Stimulated activated naive CD8-positive, alpha-beta T cell treated with anti-CD3 and anti-CD28 coated beads, Interleukin-15, Interleukin-2, amounts not matched to agents 100 U/mL and 50 U/mL, for 24 hours (primary cell): ENCODE measurements at regions not wholly inside any gene's neighbourhood (a gene's known extent, or its start where the extent isn't known, plus 50 kb on each side); places are given as distances from the start of the nearest gene placed in this dataset.
"Not testable (repeated sequence)": the region's sequence is repeated elsewhere in the genome, so short reads cannot be mapped to it uniquely, and the experiment has no call there.

Experiments used
- ATAC-seq: fragments of 150-1000 bp; cut with Tn5 transposase; one replicate; pipeline ENCODE4 v1.10.0; 2021
- DNase-seq: peaks from one replicate; pipeline ENCODE4 v3.0.0; 2021

DNA sequence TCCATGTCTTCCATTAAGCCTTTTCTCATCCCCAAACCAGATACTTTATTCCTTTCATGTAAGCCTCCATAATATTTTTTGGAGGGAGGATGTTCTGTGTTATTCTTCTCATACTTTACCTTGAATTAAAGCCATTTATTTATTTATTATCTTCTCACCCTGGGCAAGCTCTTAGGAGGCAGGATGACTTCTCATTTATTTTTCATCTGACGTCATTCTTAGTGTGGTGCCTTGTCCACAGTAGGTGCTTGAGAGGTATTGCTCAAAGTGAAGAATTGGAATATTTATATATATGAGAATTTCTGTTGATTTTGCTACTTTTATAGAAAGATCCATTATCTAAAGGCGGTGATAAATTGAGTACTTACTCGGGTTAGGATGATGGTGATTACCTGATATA, 458.3 kb upstream of the ACTBL2 start:
- ATAC-seq (no peak), DNase-seq (no peak)

DNA sequence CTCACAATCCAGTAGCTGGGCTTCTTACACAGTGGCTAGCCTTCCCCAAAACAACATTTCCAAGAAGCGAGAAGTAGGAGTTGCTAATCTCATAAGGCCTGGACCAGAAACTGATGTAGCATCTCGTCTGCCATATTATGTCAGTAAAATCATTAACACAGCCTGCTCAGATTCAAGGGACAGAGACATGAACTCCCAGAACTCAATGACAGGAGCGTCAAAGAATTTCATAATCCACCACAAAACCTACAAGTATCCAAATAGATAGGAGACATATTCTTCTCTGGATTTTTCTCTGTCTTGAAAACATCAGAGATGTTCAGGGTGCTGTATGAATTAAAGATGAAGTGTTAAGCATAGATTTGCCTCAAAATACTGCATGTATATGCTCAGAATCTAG, 457.6 kb upstream of the ACTBL2 start:
- ATAC-seq, result no peak
- DNase-seq, result no peak

DNA sequence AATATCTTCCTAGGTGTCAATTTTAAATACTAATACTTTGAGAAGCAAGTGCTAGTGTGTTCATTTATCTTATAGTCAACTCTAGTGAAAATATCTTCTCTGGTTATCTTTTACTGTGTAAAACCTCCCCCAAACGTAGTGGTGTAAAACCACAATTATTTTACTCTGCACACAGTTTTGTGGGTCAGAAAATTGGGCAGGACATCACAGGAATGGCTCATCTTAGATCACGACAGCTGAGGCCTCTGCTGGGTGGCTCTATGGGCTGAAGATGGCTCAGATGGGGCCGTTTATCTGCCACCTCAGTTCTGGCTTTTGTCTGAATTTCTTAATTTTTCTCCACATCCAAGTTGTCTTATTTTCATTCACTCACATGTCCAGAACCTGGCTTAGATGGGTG, 457.2 kb upstream of the ACTBL2 start:
- DNase-seq (no peak), ATAC-seq (no peak)

DNA sequence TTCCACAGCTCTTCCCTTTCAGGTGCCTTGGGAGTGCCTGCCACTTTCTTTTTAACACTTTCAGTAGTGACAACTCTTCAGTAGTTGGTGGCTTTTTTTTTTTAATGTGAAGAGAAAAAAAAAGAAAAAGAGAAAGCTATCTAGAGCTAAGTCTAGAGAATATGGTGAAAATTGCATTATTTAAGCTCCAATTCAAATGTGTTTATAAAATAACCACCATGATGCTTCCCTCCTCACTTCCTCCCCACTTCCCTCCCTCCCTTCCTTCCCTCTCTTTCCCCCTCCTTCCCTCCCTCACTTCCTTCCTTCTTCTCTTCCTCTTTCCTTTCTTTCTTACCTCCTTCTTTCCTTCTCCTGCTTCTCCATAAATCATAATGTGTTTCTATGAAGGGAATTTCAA, 456.7 kb upstream of the ACTBL2 start:
- no peak for DNase-seq
- ATAC-seq, result no peak

DNA sequence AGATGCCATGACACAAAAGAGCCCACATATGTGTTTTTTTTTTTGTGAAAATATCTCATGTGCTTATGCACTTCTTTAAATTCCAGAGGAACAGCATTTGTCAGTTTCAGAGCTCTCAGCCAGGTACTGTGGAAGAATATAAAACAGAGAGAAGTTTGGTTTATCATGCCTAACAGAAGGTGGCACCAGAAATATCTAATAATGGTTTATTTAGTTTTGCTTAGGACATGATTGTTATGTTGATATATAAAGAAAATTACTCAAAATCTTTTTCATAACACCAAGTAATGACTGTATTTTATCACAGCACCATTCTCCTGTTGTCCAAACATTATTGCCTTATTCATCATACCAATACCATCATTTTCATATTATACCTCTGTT, 455.6 kb upstream of the ACTBL2 start:
- ATAC-seq, result no peak
- DNase-seq, result no peak

DNA sequence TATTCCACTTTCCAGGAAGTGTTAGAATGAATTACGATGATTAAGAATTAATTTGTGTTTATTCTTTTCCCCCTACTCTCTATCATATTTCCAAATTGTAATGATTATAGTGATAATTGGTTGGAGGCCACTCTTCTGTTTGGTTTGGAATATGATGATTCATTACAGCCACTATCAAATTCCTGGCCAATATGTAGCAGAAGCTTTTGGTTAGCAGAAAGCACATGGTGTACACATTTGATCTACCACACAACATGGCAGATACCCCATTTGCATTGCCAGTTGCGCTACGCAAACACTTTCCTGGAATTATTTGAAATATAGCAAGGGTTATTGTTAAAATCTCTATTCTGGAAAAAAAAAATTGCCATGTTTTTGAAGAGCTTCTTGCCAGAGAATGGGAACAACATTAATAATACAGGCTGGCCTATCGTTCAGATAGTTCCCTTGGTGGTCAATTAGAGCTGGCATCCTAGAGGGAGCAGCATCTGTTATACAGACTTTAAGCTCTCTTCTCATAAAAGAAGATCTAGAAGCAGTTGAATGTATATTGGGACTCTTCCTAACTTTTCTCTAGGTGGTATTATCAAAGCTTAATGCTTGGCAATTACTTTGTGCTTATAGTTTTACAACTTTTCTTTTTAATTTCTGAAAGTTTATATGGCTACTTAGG, 455.0 kb upstream of the ACTBL2 start:
- DNase-seq (no peak), ATAC-seq (no peak)

DNA sequence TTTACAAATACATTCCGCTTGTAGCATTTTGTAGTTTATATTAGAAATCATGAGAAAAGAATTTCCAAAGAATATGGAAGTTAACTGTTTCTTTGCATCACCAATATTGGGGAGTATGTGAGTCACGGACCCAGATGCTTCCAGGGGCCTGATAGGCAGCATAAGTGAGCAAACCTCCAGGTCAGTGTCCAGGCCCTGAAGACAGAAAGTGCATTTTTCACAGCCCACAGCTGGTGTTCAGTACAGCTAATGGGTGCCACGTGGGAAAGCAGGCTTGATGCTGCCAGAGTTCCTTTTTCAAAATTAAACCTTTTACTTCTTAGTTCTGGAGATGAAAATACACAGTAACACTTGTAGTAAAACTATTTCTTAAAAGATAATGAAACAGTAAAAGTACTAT, 454.4 kb upstream of the ACTBL2 start:
- ATAC-seq, result no peak
- DNase-seq, result no peak

DNA sequence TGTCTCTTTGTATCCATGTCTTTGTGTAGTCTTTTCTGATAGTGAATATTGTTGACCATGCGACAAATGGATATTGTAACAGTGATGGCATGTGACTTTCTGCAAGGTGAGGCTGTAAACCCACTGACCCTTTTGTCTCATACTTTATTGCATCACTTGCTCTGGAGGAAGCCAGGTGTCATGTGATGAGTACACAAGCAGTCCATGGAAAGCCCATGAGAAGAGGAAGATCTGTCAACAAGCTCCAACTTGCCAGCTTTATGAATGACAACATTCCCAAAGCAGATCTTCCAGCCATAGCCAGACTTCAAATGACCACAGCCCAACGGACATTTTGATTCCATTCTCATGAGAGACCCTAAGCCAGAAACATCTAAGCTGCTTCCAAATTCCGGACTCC, 450.1 kb upstream of the ACTBL2 start:
- ATAC-seq, result no peak
- DNase-seq, result no peak

DNA sequence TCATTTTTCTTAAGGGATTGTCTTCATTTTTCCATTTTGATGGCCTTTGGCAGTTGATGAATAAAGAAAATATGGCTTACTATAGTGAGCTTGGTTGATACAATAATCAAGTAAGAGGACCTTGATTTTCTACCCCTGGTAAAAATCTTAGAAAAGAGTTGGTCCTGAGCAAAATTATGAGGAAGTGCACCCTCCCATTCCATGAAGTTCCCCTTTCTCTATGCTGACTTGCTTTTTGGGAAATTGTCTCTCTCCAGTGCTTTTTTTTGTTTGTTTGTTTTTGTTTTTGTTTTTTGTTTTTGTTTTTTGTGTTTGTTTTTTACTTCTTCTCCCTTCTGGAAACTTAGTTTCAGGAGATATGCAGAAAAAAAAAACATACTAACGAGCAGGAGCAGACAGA, 449.2 kb upstream of the ACTBL2 start:
- no peak for DNase-seq
- ATAC-seq, result no peak

DNA sequence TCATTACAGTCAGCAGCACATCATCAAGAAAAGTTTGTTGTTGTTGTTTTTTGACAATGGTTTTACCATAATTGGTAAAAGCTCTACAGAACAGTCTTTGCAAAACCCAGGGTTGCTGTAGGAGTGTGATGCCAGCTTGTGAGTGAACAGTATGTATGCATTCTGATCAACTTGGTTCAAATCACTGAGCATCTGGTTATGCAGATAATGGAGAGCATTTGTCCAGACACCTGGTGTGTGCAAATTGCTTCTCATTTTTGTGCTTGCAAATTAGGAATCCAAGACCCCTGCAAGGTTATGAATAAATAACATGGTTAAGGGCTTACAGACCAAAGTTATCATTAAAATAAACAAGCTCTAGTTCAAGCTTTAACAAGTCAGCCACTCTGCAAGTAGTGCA, 448.7 kb upstream of the ACTBL2 start:
- no peak for DNase-seq
- ATAC-seq, result no peak

DNA sequence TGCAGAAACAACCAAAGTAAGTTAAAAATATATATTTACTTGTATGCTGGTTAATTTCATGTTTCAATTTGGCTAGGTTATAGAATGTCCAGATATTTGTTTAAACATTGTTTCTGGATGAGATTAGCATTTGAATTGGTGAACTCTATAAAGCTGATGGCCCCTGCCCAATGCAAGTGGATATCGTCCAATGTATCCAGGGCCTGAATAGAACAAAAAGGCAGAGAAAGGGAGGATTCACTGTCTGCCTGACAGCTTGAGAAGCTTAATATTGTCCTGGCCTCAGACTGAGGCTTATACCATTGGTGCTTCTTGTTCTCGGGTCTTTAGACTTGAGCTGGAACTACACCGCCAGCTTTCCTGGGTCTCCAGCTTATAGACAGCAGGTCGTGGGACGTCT, 446.7 kb upstream of the ACTBL2 start:
- no peak for ATAC-seq

DNA sequence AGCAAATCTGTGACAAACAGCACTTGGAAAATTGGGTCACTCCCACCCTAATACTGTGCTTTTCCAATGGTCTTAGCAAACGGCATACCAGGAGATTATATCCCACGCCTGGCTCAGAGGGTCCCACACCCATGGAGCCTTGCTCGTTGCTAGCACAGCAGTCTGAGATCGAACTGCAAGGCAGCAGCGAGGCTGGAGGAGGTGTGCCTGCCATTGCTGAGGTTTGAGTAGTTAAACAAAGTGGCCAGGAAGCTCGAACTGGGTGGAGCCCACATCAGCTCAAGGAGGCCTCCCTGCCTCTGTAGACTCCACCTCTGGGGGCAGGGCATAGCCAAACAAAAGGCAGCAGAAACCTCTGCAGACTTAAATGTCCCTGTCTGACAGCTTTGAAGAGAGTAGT, 440.5 kb upstream of the ACTBL2 start:
- DNase-seq, ATAC-seq: not testable (repeated sequence)

More for the DNA sequence above, 446.7 kb upstream of the ACTBL2 start:
- DNase-seq, result no peak

DNA sequence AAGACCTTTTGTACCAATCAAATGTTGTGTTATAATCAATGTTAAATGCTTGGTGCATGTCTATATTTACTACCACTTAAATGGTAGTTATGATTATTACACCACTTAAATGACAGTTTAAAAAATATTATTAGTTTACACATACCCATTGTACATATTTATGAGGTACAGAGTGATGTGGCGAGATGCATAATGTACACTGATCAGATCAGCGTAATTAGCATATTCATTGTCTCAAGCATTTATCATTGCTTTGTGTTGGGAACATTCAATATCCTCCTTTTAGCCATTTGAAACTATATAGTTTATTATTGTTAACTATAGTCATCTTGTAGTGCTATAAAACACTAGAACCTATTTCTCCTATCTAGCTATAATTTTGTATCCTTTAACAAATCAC, 434.4 kb upstream of the ACTBL2 start:
- no peak for ATAC-seq
- DNase-seq, result no peak

DNA sequence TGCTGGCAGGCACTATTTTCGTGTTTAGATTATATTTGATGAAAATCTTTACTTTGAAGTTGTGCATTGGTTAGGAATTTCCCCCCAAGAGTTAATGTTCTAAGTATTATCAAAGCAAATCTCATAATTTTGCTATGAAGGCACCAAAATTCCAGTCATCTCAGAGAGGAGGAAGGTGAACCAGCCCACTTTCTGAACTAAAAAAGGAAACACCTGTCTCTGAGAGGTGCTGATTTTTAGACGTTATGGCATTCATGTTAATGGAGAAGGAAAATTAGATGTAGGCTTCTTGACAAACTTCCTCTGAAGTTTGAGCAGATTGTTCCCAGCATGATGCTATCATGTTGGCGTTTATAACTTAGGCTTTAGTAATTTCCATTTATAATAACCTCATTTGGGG, 432.9 kb upstream of the ACTBL2 start:
- ATAC-seq, result no peak
- no peak for DNase-seq

DNA sequence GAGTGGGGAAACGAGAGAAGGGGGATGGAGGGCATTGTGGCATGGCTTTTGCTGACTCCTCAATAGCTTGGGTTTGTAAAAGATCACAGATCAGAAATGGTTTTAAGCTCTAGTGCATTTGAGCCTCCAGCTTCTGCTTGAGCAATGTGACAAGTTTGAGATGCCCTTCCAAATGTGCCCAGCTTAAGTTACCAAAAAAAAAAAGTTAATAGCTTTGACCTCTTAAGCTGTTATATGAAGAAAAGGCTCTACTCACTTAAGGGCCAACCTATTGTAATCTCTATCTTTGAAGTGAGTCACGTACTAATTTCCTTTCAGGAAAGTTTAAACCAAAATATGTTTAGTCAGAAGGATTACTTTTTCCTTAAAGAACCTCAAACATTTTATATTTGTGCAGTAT, 428.8 kb upstream of the ACTBL2 start:
- ATAC-seq, result no peak
- no peak for DNase-seq

DNA sequence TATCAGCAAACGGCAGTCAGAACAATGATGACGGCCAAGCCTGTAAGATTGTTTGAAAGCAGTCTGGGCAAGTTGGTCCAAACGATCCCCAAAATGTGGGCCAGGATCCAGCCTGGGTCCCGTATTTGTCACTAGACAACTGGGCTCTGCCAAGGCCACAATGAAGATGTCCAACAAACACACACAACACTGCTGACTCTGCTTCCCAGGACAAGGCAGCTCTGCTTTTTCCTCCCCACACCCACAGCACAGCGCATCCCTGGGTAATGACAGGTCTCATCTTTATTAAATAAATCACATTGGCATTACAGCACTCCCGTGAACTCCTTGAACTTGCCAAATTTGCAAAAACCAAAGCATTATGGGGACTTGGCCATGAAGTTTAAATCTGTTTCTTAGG, 424.1 kb upstream of the ACTBL2 start:
- no peak for DNase-seq
- no peak for ATAC-seq

DNA sequence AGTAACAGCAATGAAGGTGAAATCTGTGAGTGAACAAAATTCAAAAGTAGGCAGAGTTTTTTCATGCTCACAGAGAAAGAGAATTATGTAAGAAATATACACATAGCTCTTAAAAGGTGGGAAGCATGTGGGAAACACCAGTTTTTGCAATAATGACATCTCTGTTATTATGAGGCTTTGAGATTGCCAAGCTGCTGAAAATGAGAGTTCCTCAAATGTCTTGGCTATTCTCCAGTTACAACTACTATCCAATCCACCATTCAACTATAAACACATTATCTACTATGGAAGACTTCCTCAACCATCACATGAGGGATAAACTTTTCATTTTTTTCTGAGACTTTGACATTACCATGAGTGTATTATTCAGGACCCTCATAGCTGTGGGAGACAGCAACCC, 420.8 kb upstream of the ACTBL2 start:
- ATAC-seq, result no peak
- DNase-seq, result no peak

DNA sequence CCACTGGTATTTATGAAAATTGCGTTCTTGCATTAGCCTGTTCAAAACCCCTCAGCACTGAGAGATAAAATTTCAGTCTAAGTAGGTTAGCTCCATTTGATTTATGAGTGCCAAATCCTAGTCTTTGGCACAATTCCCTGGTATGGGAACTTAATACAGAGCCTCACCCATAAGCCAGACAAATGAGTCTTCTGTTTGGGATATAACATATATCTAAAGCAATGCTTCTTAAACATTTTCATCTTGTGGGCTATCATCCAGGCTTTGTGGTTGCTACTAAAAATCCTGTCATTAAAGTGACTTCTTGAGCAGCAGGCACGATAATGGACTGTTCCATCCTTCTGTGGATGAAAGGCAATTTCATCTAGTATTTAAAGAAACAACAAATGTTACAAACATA, 419.5 kb upstream of the ACTBL2 start:
- ATAC-seq (no peak), DNase-seq (no peak)

DNA sequence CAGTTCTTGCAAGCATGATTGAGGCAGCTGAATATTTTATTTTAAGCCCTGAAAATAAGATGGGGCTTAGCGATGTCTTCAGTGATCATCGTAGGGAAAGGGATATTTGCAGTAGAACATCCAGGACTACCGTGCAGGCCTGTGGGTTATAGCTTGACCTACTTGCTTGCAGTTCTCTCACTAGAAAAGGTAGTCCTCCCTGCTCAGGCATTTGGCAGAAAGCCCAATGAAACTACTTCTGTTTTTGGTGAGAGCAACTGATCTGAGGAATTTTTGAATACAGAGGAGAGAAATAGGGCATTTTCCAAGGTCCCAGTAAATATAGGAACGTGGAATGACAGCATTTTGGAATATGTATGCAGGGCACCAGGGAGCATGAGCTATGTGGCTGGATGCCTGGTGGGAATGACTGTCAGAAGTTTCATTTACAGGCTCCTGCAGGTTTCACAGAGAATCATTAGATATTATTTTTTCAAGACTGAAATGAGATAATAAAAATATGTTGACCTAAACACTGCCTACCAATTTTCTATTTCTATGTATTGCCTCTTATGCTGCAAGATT, 417.9 kb upstream of the ACTBL2 start:
- no peak for ATAC-seq

DNA sequence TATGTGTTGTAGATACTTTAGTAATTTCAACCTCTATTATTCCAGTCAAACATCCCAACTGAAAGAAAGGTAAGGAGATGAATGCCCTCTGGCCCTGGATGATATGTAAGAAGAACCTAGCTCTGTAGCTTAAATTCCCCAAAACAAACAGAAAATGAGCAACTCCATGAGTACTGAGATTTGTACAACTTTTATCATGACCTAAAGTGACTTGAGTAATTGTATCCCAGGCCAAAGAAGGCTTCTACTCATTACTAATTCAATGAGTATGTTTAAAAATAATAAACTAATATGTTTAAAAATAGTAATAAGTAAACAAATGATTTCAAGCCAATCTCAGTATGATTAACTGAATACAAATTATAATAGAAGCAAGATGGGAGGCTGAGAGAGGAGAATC, 414.0 kb upstream of the ACTBL2 start:
- ATAC-seq, result no peak
- no peak for DNase-seq

More for the DNA sequence above, 417.9 kb upstream of the ACTBL2 start:
- no peak for DNase-seq

DNA sequence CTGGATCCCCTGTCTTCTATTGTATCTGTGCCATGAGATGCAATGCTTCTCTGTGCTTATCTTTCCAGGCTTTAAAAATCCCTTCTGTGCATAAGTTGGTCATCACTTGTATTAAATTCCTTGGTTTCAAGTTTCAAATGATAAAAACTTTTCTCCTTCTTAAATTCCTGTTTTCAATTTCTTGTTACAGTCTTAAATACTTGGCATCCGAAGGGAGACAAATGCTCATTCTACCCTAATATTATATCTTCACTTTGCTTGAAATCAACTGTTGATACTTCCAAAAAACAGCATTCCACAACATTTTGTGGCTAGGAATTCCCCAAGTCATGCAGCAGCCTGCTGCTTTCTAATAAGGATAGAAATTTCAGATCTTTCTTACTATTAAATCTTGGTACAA, 413.2 kb upstream of the ACTBL2 start:
- ATAC-seq (no peak), DNase-seq (no peak)

DNA sequence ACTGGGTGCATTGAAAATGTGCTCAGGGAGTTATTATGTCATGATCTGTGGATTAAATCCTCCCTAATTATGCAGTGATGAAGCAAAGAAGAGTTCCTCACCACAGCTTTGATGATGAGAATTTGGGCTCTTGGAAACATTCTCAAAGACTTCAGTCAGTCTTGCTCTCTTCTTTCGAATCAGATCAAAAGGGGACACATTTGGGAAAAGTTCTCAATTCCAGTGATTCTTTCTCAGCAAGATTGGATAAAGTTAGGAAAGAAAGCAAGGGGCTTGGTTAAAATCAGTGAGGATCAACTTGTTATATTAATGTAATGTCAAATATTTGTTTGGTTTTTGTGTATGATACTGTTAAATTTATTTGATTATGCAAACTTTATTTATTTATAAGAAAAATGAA, 411.3 kb upstream of the ACTBL2 start:
- DNase-seq, result no peak
- no peak for ATAC-seq

DNA sequence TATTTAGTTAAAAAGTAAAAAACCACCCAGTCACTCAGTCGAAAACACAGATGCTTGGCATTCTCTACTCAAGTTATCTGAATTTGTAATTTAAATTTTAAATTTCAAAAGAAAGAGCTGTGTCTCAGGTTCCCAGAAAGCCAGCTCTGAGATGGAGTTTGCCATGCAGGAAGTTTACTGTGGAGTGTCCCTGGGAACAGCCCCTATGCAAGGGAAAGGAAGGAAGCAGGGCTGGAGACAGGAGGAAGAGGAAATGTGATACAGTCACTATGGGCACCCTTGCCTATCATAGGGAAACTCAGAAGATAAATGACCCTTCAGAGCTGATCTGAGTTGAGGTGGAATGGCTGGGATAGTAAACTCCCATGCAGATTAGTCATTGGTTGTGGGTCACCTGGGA, 408.8 kb upstream of the ACTBL2 start:
- no peak for ATAC-seq

DNA sequence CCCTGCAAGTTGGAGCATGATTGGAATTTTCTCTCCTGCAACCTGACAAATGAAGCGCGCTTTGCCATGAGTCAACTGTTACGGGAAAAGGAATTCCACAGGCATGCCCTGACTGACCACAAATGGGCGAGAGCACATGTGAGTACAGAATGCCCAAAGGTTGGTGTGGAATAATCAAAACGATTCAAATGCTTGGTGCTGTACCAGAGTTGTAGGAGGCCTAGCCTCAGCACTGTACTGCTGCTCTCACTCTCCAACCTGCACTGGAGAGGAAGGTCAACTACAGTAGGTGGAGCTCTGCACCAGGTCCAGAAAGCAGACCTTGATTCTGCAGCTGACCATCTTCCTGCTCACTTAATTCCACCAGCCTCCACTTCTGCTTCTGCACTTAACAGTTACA, 406.9 kb upstream of the ACTBL2 start:
- ATAC-seq, result no peak
- no peak for DNase-seq

More for the DNA sequence above, 408.8 kb upstream of the ACTBL2 start:
- no peak for DNase-seq
